Neuronal stem cell (in vitro differentiated cells): ENCODE measurements at regions not wholly inside any gene's neighbourhood (a gene's known extent, or its start where the extent isn't known, plus 50 kb on each side); places are given as distances from the start of the nearest gene placed in this dataset.

Experiments used
- DNase-seq: peaks from one replicate; pipeline ENCODE4 v3.0.0-alpha.2; 2013; ENCODE audit warnings: low spot score
- H2AFZ ChIP-seq: one replicate; pipeline ENCODE4 v1.6.1; 2013; ENCODE audit warnings: mild to moderate bottlenecking, low read length, inconsistent platforms
- H2AK5ac ChIP-seq: 2 replicates; pipeline ENCODE4 v1.6.1; 2013; ENCODE audit warnings: low read depth, mild to moderate bottlenecking, inconsistent platforms, low read length, moderate library complexity, mixed read lengths
- H2BK120ac ChIP-seq: 2 replicates; pipeline ENCODE4 v1.6.1; 2013; ENCODE audit warnings: low read depth, mild to moderate bottlenecking, inconsistent platforms, low read length, moderate library complexity, mixed read lengths
- H2BK12ac ChIP-seq: one replicate; pipeline ENCODE4 v1.6.1; 2013; ENCODE audit warnings: low read length, inconsistent platforms
- H2BK15ac ChIP-seq: 2 replicates; pipeline ENCODE4 v1.6.1; 2013; ENCODE audit warnings: mild to moderate bottlenecking, low read length, inconsistent platforms, mixed read lengths
- H2BK5ac ChIP-seq: one replicate; pipeline ENCODE4 v1.6.1; 2013; ENCODE audit warnings: inconsistent platforms, mild to moderate bottlenecking, low read length, moderate library complexity
- H3K14ac ChIP-seq: one replicate; pipeline ENCODE4 v1.6.1; 2013; ENCODE audit warnings: low read length, inconsistent platforms
- H3K18ac ChIP-seq: 2 replicates; pipeline ENCODE4 v1.6.1; 2013; ENCODE audit warnings: low read length, inconsistent platforms
- H3K23ac ChIP-seq: 2 replicates; pipeline ENCODE4 v1.6.1; 2013; ENCODE audit warnings: low read depth, mild to moderate bottlenecking, mixed read lengths, low read length, inconsistent platforms; ENCODE audit not compliant: poor library complexity
- H3K27ac ChIP-seq: replicated peaks from 3 replicates; pipeline ENCODE4 v1.5.1; 2013; ENCODE audit warnings: low read length, inconsistent platforms
- H3K27me3 ChIP-seq, 3 experiments: 2 replicates each; pipeline ENCODE4 v1.6.1; 2013; ENCODE audit warnings: low read length in 3 of 3, mild to moderate bottlenecking in 2 of 3, inconsistent platforms in 1 of 3, low read depth in 1 of 3, mixed read lengths in 1 of 3, moderate library complexity in 1 of 3; ENCODE audit not compliant: control insufficient read depth in 3 of 3, insufficient read depth in 3 of 3
- H3K36me3 ChIP-seq, 2 donors: replicated peaks in 1 of 2; 2 replicates each; pipeline ENCODE4 v1.6.1; 2013; ENCODE audit warnings: low read length in 2 of 2; ENCODE audit not compliant: control insufficient read depth in 2 of 2, insufficient read depth in 2 of 2
- H3K4ac ChIP-seq: 2 replicates; pipeline ENCODE4 v1.6.1; 2013; ENCODE audit warnings: inconsistent platforms, mild to moderate bottlenecking, low read length, moderate library complexity
- H3K4me1 ChIP-seq, 2 donors: 1 replicate in 1 of 2; 2 replicates in 1 of 2; pipeline ENCODE4 v1.6.1; 2013; ENCODE audit warnings: low read length in 2 of 2, low read depth in 1 of 2; ENCODE audit not compliant: control insufficient read depth in 2 of 2, insufficient read depth in 1 of 2
- H3K4me2 ChIP-seq: one replicate; pipeline ENCODE4 v1.6.1; 2013; ENCODE audit warnings: mild to moderate bottlenecking, low read length, inconsistent platforms; ENCODE audit not compliant: insufficient read depth, poor library complexity, severe bottlenecking
- H3K4me3 ChIP-seq, 2 donors: 2 replicates each; pipeline ENCODE4 v1.5.1; 2013; ENCODE audit warnings: low read length in 2 of 2, mild to moderate bottlenecking in 2 of 2, inconsistent platforms in 1 of 2, moderate library complexity in 1 of 2
- H3K79me1 ChIP-seq: one replicate; pipeline ENCODE4 v1.6.1; 2013; ENCODE audit warnings: low read depth, mild to moderate bottlenecking, inconsistent platforms, low read length, moderate library complexity
- H3K9ac ChIP-seq: one replicate; pipeline ENCODE4 v1.6.1; 2013; ENCODE audit warnings: mild to moderate bottlenecking, low read depth, low read length, inconsistent platforms; ENCODE audit not compliant: poor library complexity
- H3K9me3 ChIP-seq, 2 donors: replicated peaks in 1 of 2; 2 replicates each; pipeline versions ENCODE3 to v1.6.1; 2013; ENCODE audit warnings: low read length in 2 of 2, mild to moderate bottlenecking in 2 of 2, inconsistent platforms in 1 of 2, low read depth in 1 of 2, mixed read lengths in 1 of 2, moderate library complexity in 1 of 2; ENCODE audit not compliant: control insufficient read depth in 2 of 2, insufficient read depth in 1 of 2
- H4K8ac ChIP-seq: one replicate; pipeline ENCODE4 v1.6.1; 2013; ENCODE audit warnings: low read depth, mild to moderate bottlenecking, inconsistent platforms, low read length, moderate library complexity
- H4K91ac ChIP-seq: one replicate; pipeline ENCODE4 v1.6.1; 2013; ENCODE audit warnings: low read length, low read depth, mild to moderate bottlenecking, inconsistent platforms; ENCODE audit not compliant: poor library complexity
- WGBS, 2 donors: extraction: QIAGEN DNeasy Blood & Tissue Kit; methylation state at CpG; one replicate each; pipeline ENCODE4 v1.1.7; 2013; ENCODE audit warnings: missing lambda C conversion rate in 2 of 2, mixed read lengths in 1 of 2; ENCODE audit not compliant: insufficient read length in 2 of 2, insufficient replicate concordance in 1 of 2; ENCODE audit errors: extremely low coverage in 2 of 2; 5-methylcytosine and 5-hydroxymethylcytosine counted together

DNA sequence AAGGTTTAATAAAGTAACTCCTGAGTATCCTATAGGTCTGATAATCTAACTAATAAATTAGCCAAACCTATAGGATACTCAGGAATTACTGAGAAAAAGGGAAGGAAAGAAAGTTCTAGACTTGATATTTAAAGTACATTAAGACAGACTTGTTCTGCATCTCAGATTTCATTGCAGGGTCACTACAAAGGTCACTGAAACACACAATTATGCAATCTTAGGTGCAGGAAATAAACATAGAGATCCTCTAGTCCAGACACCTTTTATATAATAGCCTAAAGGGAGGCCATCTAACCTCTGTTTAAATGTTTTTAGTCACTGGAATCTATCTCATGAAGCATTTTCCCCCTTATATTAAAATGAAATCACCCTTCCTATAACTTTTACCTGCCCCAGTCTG, 1215.7 kb downstream of the MAT2B start:
- H3K4me2 ChIP-seq, result no peak overlapping the region
- H4K91ac ChIP-seq, result no peak overlapping the region
- no peak overlapping the region for H2BK5ac ChIP-seq
- H3K14ac ChIP-seq, result no peak overlapping the region
- H3K18ac ChIP-seq, result no peak overlapping the region
- DNase-seq, result no peak
- no peak overlapping the region for H3K4me3 ChIP-seq
- no peak overlapping the region for H3K9ac ChIP-seq
- no peak overlapping the region for H3K4ac ChIP-seq
- no peaks in the 10 kb centered on the region for H3K36me3 ChIP-seq
- no peak overlapping the region for H4K8ac ChIP-seq
- H3K9me3 ChIP-seq, result no peaks in the 10 kb centered on the region
- H3K23ac ChIP-seq, result no peak overlapping the region
- no peak overlapping the region for H2BK15ac ChIP-seq
- no peak overlapping the region for H2BK120ac ChIP-seq
- no peaks in the 10 kb centered on the region for H3K27me3 ChIP-seq
- H3K4me1 ChIP-seq, result no peaks in the 10 kb centered on the region
- no peaks in the 10 kb centered on the region for H3K79me1 ChIP-seq
- no peak overlapping the region for H3K27ac ChIP-seq
- no peak overlapping the region for H2AFZ ChIP-seq
- no peak overlapping the region for H2AK5ac ChIP-seq
- H2BK12ac ChIP-seq, result no peak overlapping the region

- Histone ChIP-seq H3K4me2 (no peak overlapping the region), H3K4me1 (no peaks in the 10 kb centered on the region), H3K18ac (no peak overlapping the region), H3K27me3 (no peaks in the 10 kb centered on the region), H2BK12ac (no peak overlapping the region), H2BK5ac (no peak overlapping the region), H3K9ac (no peak overlapping the region), H3K4ac (no peak overlapping the region), H2BK15ac (no peak overlapping the region), H3K14ac (no peak overlapping the region), H3K79me1 (no peaks in the 10 kb centered on the region), H3K36me3 (no peaks in the 10 kb centered on the region), H3K9me3 (no peaks in the 10 kb centered on the region), H2BK120ac (no peak overlapping the region), H3K23ac (no peak overlapping the region), H3K4me3 (no peak overlapping the region), H3K27ac (no peak overlapping the region), H2AK5ac (no peak overlapping the region), H4K8ac (no peak overlapping the region), H2AFZ (no peak overlapping the region), H4K91ac (no peak overlapping the region)
- DNase-seq, result no peak
- no CpG with 5 or more reads among the region's 1 CpG for WGBS, 2 donors
Measured at GRCh38 chr5:164721656-164722055, 1216.2 kb downstream of the MAT2B start.

DNA sequence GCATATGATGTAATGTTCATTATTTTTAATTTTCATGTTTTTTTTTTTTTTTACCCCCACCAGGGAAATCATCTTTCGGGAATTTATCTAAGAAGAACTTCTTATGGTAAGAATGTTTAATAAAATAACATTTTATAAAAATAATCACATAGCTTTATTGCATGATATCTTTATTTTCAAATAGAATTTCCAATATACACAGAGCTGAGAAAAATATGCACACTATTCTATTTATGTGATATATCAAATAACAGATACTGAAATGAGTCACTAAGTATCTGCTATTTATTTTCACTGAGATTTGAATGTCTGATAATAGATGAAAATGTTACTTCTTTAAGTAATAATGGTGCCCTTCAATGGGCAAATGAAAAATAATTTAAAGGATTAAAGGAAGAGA, 1217.3 kb downstream of the MAT2B start:
- WGBS, 2 donors, result no CpG with 5 or more reads among the region's 1 CpG
- no peaks in the 10 kb centered on the region for H3K9me3 ChIP-seq

DNA sequence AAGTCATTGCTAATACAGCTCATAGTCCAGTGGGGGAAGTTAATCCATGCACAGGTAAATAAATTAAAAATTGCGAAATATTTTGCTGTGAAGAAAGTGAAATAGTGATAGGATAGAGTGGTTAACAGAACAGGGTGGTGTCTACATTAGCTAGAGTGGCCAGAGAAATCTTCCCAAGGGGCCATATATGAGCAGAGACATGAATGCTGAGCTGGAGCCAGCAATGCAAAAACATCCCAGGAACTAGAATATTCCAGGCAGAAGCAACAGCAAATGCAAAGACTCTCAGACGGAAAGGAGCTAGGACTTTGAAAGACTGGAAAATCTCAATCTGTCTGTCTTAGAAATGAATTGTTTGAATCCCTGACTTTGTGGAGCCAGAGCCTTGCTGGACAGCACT, 1221.6 kb downstream of the MAT2B start:
- DNase-seq, result no peak
- Histone ChIP-seq H3K23ac (no peak overlapping the region), H3K4me3 (no peak overlapping the region), H3K9me3 (no peaks in the 10 kb centered on the region), H3K36me3 (no peaks in the 10 kb centered on the region), H3K27me3 (no peaks in the 10 kb centered on the region), H3K14ac (no peak overlapping the region), H2BK5ac (no peak overlapping the region), H4K8ac (no peak overlapping the region), H2BK12ac (no peak overlapping the region), H2BK15ac (no peak overlapping the region), H3K27ac (no peak overlapping the region), H2AK5ac (no peak overlapping the region), H3K4me2 (no peak overlapping the region), H3K9ac (no peak overlapping the region), H3K4me1 (no peaks in the 10 kb centered on the region), H2AFZ (no peak overlapping the region), H3K18ac (no peak overlapping the region), H4K91ac (no peak overlapping the region), H3K79me1 (no peaks in the 10 kb centered on the region), H2BK120ac (no peak overlapping the region), H3K4ac (no peak overlapping the region)
- WGBS, 2 donors, result 100% methylated on average over 1 of the region's 2 CpGs; no CpG with 5 or more reads in 1 of the 2 donors

More for the DNA sequence above, 1217.3 kb downstream of the MAT2B start:
- no peak for DNase-seq
- no peaks in the 10 kb centered on the region for H3K27me3 ChIP-seq
- no peak overlapping the region for H3K4me2 ChIP-seq
- H3K18ac ChIP-seq, result no peak overlapping the region
- H3K4ac ChIP-seq, result no peak overlapping the region
- no peak overlapping the region for H2AFZ ChIP-seq
- no peak overlapping the region for H3K9ac ChIP-seq
- no peak overlapping the region for H2BK12ac ChIP-seq
- H4K8ac ChIP-seq, result no peak overlapping the region
- no peaks in the 10 kb centered on the region for H3K79me1 ChIP-seq
- no peak overlapping the region for H3K23ac ChIP-seq
- no peak overlapping the region for H2BK5ac ChIP-seq
- no peaks in the 10 kb centered on the region for H3K4me1 ChIP-seq
- H2BK120ac ChIP-seq, result no peak overlapping the region
- no peak overlapping the region for H2AK5ac ChIP-seq
- no peaks in the 10 kb centered on the region for H3K36me3 ChIP-seq
- no peak overlapping the region for H3K14ac ChIP-seq
- no peak overlapping the region for H4K91ac ChIP-seq
- H3K27ac ChIP-seq, result no peak overlapping the region
- no peak overlapping the region for H2BK15ac ChIP-seq
- no peak overlapping the region for H3K4me3 ChIP-seq
